ENCODE measurements at regions not wholly inside any gene's neighbourhood (a gene's known extent, or its start where the extent isn't known, plus 50 kb on each side); places are given as distances from the start of the nearest gene placed in this dataset.
"Not testable (repeated sequence)": the region's sequence is repeated elsewhere in the genome, so short reads cannot be mapped to it uniquely, and the experiment has no call there.

DNA sequence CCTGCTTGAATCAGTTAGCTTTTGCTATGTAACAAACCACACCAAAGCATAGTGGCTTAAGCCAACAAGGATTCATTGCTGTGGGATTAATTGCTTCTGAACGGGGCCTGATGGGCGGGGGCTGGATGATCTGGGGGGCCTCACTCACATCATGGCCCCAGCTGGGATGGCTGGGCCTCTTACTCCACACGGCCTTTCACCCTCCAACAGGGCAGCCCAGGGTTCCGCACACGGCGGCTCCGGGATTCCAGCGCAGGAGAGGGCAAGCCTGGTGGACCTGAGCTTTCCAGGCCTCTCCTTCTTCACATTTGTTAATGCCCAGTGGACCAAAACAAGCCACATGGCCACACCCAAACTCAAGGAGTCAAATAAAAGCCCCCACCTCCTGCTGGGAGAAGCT, 86.3 kb upstream of the PHLPP1 start:
- no peak for DNase-seq (ENCODE audit: low read depth)

DNA sequence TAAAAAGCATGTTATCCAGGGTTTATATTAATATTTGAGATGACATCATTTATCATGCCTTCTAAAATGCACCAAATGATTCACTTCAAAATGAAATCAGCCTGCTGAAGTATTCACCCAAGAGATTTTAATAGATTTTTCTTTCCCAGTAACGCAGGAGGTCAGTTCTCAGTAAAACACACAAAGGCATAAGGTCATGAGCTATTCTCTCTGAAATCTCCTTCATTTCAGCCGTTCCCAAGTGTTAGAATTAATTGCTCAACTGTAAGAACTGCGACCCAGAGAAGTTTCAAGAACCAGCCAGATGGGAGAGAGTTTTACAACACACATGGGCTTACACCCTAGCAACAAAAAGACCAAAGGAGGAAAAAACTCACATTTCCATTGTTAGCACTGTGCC, 84.2 kb upstream of the PHLPP1 start:
- DNase-seq (ENCODE audit: low read depth) = no peak

DNA sequence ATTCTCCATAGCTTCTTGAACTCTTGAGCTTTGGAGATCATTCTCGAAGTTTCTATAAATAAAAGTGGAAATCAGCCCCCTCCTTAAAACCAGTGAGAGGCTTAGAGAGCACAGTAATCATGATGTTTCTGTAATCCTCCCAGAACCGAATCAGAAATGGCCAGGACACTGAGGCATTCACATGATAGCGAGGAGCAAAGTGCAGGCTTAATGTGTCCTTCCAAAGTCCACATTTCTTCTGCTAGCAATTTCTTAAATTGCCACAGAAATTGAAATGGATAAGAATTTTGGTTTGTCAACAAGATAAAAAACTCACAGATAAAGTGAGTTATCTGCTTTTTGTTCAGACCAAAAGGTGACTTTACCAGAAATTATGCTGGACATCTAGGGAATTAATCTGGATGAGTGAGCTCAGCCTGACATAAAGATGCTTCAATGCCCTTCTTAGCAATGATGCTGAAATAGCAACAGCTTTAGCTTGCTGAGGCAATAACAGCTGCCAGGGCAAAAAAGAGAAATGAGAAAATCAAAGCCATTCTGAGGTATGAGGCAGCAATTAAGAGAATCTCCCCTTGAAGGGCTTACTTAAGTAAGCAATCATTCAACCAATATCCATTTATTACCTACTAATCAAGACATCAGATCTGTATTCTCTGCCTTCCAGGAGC, 82.4 kb upstream of the PHLPP1 start:
- no peak for DNase-seq (ENCODE audit: low read depth)

- peak; percentile 26 for DNase-seq (ENCODE audit: low read depth)
Measured at GRCh38 chr18:62634458-62634857, 80.9 kb upstream of the PHLPP1 start.

DNA sequence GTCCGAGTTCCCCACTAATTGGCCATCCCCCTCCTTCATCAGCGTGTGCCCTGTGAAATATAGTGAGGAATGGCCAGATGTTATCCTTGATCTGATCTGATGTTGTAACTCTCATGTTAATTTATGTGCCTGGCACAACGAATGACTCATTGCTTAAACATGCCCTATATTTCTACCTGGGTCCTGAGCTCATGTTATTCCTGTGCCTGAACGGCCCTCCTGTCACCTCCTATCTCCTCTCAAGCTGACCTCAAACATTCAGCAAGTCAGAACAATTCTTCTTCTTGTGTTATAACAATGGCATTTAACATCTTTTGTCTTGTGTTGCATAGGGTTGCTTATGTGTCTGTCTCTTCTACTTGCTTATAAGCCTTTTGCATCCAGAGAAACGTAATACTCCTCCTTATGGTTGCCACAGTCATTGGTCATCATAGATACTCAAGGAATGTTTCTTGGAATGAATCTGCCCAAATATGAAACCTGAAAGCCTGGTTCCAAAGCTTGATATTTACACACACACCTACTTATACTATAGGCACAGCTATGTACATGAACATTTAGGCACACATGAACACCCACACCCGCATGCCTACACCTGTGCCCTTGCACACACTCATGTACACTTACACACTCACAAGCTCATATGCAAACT, 80.2 kb upstream of the PHLPP1 start:
- peak; percentile 8 for DNase-seq (ENCODE audit: low read depth)

- DNase-seq (ENCODE audit: low read depth) = no peak
Measured at GRCh38 chr18:62637403-62637802, 77.9 kb upstream of the PHLPP1 start.

GRCh38 chr18:62637807-62638687, 77.3 kb upstream of the PHLPP1 start:
- peak; percentile 32 for DNase-seq (ENCODE audit: low read depth)

GRCh38 chr18:62643181-62643580, 72.2 kb upstream of the PHLPP1 start:
- DNase-seq (ENCODE audit: low read depth) = no peak

DNA sequence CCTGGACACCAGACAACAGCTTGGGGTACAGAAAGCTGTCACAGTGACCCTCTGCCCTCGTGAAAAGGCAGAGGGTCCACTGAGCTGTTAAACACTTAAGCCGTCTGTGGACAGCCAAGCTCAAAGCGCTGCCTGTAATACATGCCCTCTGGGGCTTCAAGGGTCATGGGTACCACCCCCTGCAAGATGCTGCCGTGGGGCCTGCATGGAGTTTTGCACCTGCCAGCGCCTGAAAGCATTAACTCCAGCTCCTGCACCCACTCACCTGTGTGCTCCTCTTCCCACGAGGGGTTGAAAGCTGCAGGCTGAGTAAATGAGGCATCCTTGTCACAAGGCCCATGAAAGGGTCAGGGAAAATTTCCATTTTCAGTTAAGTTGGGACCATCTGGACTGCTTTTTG, 70.6 kb upstream of the PHLPP1 start:
- DNase-seq (ENCODE audit: low read depth) = no peak

DNA sequence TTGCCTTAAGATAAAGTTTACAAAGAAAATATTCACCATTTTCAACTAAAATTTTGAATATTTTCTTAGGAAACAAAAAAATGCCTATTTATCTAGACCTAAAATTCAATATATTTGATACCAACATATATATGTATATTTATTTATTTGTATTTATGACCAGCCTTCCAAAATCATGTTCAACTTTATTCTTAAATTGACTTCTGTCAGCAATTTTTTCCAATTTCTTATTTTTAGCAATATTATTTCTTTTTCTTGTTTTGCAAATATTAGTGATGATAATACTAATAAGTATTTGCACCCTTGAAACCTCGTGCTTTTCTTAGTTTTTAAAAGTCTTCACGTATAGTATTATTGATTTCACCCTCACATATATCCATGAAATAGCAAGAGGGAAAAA, 68.2 kb upstream of the PHLPP1 start:
- DNase-seq (ENCODE audit: low read depth) = no peak

- no peak for DNase-seq (ENCODE audit: low read depth)
Measured at GRCh38 chr18:62648045-62648678, 67.2 kb upstream of the PHLPP1 start.

- DNase-seq (ENCODE audit: low read depth) = no peak
Measured at GRCh38 chr18:62651276-62652056, 63.9 kb upstream of the PHLPP1 start.

- DNase-seq (ENCODE audit: low read depth) = not testable (repeated sequence)
Measured at GRCh38 chr18:62652057-62652629, 63.2 kb upstream of the PHLPP1 start.

DNA sequence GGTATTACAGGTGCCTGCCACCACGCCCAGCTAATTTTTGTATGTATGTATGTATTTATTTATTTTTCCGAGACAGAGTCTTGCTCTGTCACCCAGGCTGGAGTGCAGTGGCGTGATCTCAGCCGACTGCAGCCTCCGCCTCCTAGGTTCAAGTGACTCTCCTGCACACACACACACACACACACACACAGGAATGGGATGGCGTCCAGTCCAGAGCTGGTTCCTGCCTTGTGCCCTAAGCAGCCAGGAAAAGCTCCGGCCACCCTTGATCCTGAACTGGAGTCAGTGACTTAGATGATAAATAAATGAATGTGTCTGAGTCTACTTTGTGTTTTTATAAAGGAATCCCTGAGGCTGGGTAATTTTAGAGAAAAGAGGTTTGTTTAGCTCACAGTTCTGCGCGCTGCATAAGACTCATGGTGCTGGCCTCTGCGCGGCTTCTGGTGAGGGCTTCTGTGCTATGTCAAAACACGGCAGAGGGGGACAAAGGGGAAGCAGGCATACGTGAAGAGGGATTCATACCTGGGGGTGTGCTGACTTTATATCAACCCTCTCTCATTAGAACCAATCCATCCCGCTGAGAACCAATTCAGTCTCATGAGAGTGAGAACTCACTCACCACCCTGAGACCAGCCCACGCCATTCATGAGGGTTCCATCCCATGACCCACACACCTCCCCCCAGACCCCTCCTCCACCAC, 59.7 kb upstream of the PHLPP1 start:
- no peak for DNase-seq (ENCODE audit: low read depth)

DNA sequence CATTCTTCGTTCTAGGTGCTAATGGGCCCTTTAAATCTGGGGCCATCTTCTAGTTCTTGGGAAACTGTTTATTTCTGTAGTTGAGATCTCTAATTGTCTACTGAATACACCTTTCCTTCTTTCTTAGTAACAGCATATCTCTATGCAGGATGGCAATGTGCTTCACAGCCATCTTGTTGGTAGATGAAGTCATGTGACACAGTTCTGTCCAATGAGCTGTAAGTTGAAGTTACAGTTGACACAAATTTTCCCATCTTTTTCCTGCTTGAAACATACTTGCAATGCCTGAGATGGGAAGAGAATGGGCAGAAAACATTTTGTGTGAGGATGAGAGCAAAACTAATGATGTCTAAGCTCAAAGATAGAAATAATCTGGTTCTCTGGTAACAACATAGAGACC, 57.3 kb upstream of the PHLPP1 start:
- DNase-seq (ENCODE audit: low read depth) = no peak

DNA sequence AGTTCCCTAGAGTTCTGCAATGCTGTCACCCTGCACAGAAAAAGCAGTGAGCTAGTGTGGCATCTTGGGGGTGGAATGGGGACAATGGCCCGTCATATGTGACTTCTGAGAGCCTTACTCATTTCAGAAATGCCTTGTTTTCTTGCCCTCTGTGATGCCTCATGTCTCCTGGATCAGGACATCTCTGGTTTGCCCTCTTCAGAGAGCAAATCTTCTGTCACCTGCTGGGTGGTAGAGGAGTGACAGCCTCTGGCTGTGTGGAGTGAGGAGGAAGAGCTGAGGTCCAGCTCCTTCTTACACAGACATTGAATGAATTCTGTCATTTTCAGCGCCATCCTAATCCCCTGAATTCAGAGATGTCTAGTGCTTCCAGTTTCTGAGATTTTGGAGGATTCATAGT, 55.6 kb upstream of the PHLPP1 start:
- no peak for DNase-seq (ENCODE audit: low read depth)

DNA sequence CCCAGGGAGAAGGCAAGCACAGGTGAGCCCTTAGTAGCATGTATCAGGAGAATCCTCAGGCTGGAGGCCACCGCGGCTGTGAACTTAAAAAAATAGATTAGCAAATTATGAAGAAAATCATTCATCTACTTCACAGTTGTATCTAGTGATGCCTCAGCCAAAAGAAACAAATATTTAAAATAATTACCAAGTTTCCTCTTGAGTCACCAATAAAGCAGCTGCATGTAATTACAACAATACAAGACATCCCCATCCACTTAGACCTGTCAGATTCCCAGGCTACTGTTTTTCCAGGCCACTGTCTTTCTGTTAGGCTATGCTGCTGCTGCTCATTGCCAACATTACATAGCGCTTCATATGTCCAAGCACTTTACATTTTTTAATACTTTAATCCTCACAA, 54.6 kb upstream of the PHLPP1 start:
- DNase-seq (ENCODE audit: low read depth) = no peak

DNA sequence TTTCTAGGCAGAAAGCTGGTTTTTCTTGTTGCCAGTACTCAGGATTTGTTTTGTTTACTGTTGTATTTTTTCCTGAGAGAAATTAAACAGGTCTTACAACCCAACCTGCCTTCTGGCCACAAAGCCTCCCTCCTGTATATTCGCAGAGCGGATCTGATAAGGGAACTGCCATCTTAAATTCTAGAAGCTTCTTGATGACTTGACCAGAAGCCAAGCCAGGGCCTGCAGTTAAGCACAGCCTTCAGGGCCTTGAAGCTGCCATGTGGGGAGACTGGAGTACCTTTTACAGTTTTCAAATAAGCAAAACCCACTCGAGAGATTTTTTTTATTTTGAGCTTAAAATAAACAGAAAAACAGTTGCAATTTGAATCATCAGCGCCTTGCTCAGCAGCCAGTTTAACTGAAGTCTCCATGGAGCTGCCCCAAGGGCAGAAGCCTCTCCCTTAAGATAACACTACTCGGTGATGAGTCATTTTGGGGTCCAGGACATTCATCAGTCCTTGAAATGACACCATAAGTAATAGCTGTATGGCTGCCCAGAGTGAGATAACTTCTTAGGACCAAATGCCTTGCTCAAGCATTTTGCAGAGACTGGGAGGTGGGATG, 51.5 kb upstream of the PHLPP1 start:
- peak; percentile 79 for DNase-seq (ENCODE audit: low read depth)

DNA sequence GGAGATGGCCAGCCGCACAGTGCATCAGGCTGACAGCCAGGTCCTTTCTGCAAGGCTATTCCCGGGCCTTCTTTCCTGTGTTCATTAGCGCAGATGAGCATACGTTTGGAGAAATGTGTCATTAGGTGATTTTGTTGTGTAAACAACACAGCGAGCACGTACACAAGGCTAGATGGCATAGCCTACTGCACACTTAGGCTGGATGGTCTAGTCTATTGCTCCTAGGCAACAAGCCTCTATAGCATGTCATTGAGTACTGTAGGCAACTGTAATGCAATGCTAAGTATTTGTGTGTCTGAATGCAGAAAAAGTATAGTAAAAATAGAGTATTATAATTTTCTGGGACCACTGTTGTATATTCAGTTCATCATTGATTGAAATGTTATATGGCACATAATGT, 50.9 kb upstream of the PHLPP1 start:
- no peak for DNase-seq (ENCODE audit: low read depth)

DNA sequence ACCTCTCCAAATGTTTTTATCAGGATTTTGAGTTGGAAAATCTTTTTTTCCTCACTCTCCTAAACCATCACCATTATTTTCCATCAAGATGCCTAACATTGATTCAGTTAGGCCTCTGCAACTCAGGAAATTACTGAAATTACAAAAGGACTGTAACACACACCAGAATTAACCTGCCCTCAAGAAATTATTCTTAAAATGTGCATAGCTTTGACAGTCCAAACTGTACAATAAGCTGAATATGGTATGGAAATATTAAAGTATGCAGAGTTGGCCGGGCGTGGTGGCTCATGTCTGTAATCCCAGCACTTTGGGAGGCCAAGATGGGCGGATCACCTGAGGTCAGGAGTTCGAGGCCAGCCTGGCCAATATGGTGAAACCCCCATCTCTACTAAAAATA, 50.2 kb upstream of the PHLPP1 start:
- no peak for DNase-seq (ENCODE audit: low read depth)
